SK-N-MC (cell line): ENCODE measurements at regions not wholly inside any gene's neighbourhood (a gene's known extent, or its start where the extent isn't known, plus 50 kb on each side); places are given as distances from the start of the nearest gene placed in this dataset.

ENCODE experiments used
- DNase-seq: peaks from one replicate; pipeline ENCODE4 v3.0.0-alpha.2; 2011; ENCODE audit warnings: low read depth, low spot score
- H3K27ac ChIP-seq: fragments of 200-600 bp; sonication (generic); 2 replicates; pipeline ENCODE4 v1.5.1; 2016; ENCODE audit warnings: mixed run types
- H3K36me3 ChIP-seq: fragments of 200-600 bp; sonication (generic); 2 replicates; pipeline ENCODE4 v1.6.1; 2017; ENCODE audit warnings: antibody characterized with exemption, low read length, mixed read lengths; ENCODE audit not compliant: insufficient read depth
- H3K4me3 ChIP-seq: fragments of 200-600 bp; sonication (generic); 2 replicates; pipeline ENCODE4 v1.5.1; 2016
- H3K9ac ChIP-seq: fragments of 200-600 bp; sonication (generic); 2 replicates; pipeline ENCODE4 v1.8.0; 2017; ENCODE audit warnings: mixed run types, mixed read lengths; ENCODE audit not compliant: insufficient read length
- H3K9me3 ChIP-seq: fragments of 200-600 bp; sonication (generic); 2 replicates; pipeline ENCODE4 v1.6.1; 2017; ENCODE audit warnings: low read depth, mild to moderate bottlenecking, antibody characterized with exemption, low read length, moderate library complexity, mixed read lengths
- EZH2 ChIP-seq: fragments of 200-600 bp; sonication (generic); IDR thresholded peaks from one replicate; pipeline ENCODE4 v1.6.1; 2017; ENCODE audit warnings: antibody characterized with exemption
- FOXP2 ChIP-seq: optimal IDR thresholded peaks from 2 replicates; pipeline ENCODE3; 2011; ENCODE audit warnings: mild to moderate bottlenecking, moderate library complexity; ENCODE audit not compliant: insufficient read depth; ENCODE audit errors: extremely low read length, control extremely low read depth
- POLR2AphosphoS5 ChIP-seq: IDR thresholded peaks from 2 replicates; pipeline ENCODE4 v1.6.1; 2012; ENCODE audit warnings: mild to moderate bottlenecking, low read depth, low read length, borderline replicate concordance

- H3K9ac ChIP-seq, result no peak overlapping the region
- TF ChIP-seq POLR2AphosphoS5 (no peak), FOXP2 (no peak), EZH2 (no peak)
- no peaks in the 10 kb centered on the region for H3K36me3 ChIP-seq
- no peak overlapping the region for H3K4me3 ChIP-seq
- H3K9me3 ChIP-seq, result no peaks in the 10 kb centered on the region
- H3K27ac ChIP-seq, result no peak overlapping the region
- DNase-seq, result no peak
Observed at GRCh38 chr1:219281831-219282230, 108.2 kb downstream of the LYPLAL1 start.

GRCh38 chr1:219279017-219279770 lies 105.5 kb downstream of the LYPLAL1 start:
- Histone ChIP-seq H3K36me3 (no peaks in the 10 kb centered on the region), H3K9me3 (no peaks in the 10 kb centered on the region), H3K9ac (no peak overlapping the region), H3K4me3 (no peak overlapping the region), H3K27ac (no peak overlapping the region)
- no peak for DNase-seq
- no peak for TF ChIP-seq POLR2AphosphoS5
- no peak for TF ChIP-seq EZH2
- no peak for TF ChIP-seq FOXP2

DNA sequence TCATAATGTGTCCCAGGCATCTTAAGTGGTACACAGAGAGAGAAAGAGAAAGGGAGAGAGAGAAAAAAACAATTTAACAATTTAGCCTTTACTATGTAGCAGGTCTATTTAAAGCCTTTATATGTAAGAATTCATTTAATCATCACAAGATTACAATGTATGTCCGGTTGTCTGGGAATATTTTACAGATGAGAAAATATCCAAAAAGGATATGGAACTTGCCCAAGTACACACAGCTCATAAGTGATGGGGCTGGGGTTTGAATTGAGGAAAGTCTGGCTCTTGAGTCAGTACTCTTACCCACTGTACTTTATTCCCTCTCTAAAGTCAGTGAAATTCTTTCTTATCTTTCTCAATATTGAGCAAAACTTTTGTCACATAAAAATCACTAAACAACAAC lies 104.6 kb downstream of the LYPLAL1 start:
- DNase-seq, result no peak
- H3K36me3 ChIP-seq, result no peaks in the 10 kb centered on the region
- no peak overlapping the region for H3K27ac ChIP-seq
- TF ChIP-seq FOXP2, result no peak
- TF ChIP-seq POLR2AphosphoS5, result no peak
- no peak for TF ChIP-seq EZH2
- H3K9ac ChIP-seq, result no peak overlapping the region
- H3K9me3 ChIP-seq, result no peaks in the 10 kb centered on the region
- no peak overlapping the region for H3K4me3 ChIP-seq

GRCh38 chr1:219277304-219278105 lies 103.8 kb downstream of the LYPLAL1 start:
- Histone ChIP-seq H3K9ac (no peak overlapping the region), H3K36me3 (no peaks in the 10 kb centered on the region), H3K9me3 (no peaks in the 10 kb centered on the region), H3K4me3 (no peak overlapping the region), H3K27ac (no peak overlapping the region)
- TF ChIP-seq FOXP2 (no peak), POLR2AphosphoS5 (no peak), EZH2 (no peak)
- DNase-seq, result no peak

- DNase-seq, result no peak
- Histone ChIP-seq H3K9me3 (no peaks in the 10 kb centered on the region), H3K9ac (no peak overlapping the region), H3K36me3 (no peaks in the 10 kb centered on the region), H3K4me3 (peak overlapping the region; percentile 13; the same call in 1 of the 2 replicates), H3K27ac (0 out of 2 replicates have a peak overlapping the region, but pooled peaks have one; percentile 33)
- peak; percentile 32; the same call in 1 of the 2 replicates for TF ChIP-seq POLR2AphosphoS5
- no peak for TF ChIP-seq EZH2
Observed at GRCh38 chr1:219276049-219276738, 102.5 kb downstream of the LYPLAL1 start.

DNA sequence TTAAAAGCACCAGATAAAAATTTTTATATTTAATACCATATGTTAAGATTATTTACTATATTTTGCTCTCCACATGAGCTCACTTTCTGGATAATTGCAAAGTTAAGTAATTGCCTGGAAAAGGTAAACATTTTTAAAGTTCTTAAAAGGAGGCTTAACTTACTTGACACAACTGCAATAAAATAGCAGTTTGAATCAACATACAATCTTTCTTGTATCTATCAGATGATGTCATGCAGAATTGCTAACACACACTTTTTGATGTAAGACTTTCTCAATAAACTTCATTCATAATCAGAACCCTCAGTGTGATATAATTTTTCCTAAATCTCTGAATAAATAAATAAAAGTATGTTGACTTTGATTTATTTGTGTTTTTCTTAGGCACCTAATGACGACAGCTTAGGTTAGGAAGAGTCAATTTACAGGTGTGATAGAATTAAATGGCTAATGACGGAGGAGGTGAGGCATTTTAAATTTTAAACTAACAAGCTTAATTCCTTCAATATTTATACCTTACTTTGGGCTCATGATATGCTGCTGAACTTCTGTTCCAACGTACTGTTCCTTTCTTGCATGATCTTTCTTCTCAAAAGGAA lies 99.5 kb downstream of the LYPLAL1 start:
- H3K4me3 ChIP-seq, result no peak overlapping the region
- no peak for DNase-seq
- no peak overlapping the region for H3K27ac ChIP-seq
- no peak for TF ChIP-seq FOXP2
- no peak for TF ChIP-seq POLR2AphosphoS5
- no peak for TF ChIP-seq EZH2
- no peaks in the 10 kb centered on the region for H3K9me3 ChIP-seq
- H3K9ac ChIP-seq, result no peak overlapping the region
- no peaks in the 10 kb centered on the region for H3K36me3 ChIP-seq

GRCh38 chr1:219271818-219272535 lies 98.3 kb downstream of the LYPLAL1 start:
- TF ChIP-seq EZH2 (no peak), FOXP2 (no peak), POLR2AphosphoS5 (no peak)
- H3K9ac ChIP-seq, result no peak overlapping the region
- H3K4me3 ChIP-seq, result no peak overlapping the region
- DNase-seq, result no peak
- no peak overlapping the region for H3K27ac ChIP-seq
- no peaks in the 10 kb centered on the region for H3K9me3 ChIP-seq
- no peaks in the 10 kb centered on the region for H3K36me3 ChIP-seq
